ENCODE measurements at regions not wholly inside any gene's neighbourhood (a gene's known extent, or its start where the extent isn't known, plus 50 kb on each side); places are given as distances from the start of the nearest gene placed in this dataset.
A peak's percentile ranks its signal among the peaks of the same experiment; 100 is the strongest.

GRCh38 chr20:63058696-63059335 lies 52.1 kb upstream of the BHLHE23 start:
- TF ChIP-seq ZFX (IDR thresholded peaks at IDR 0.05) = no peak
- TF ChIP-seq CTCF (conservative IDR thresholded peaks at IDR 0.05) = no peak
- H3K27ac ChIP-seq = no peak overlapping the region

GRCh38 chr20:63057171-63058117 lies 50.7 kb upstream of the BHLHE23 start:
- TF ChIP-seq CTCF (conservative IDR thresholded peaks at IDR 0.05) (no peak), ZFX (IDR thresholded peaks at IDR 0.05) (no peak)
- no peak overlapping the region for H3K27ac ChIP-seq

- peak; percentile 98 for TF ChIP-seq CTCF (conservative IDR thresholded peaks at IDR 0.05)
- no peak for TF ChIP-seq ZFX (IDR thresholded peaks at IDR 0.05)
Measured at GRCh38 chr20:63056236-63057170, 49.7 kb upstream of the BHLHE23 start.

More at GRCh38 chr20:63056236-63057170, 49.7 kb upstream of the BHLHE23 start:
- no peak overlapping the region for H3K27ac ChIP-seq

Measured in C4-2B (cell line).